Fibroblast of lung (primary cell): ENCODE measurements at regions not wholly inside any gene's neighbourhood (a gene's known extent, or its start where the extent isn't known, plus 50 kb on each side); places are given as distances from the start of the nearest gene placed in this dataset.

Experiments
- DNase-seq, 2 donors: peaks; one replicate each; pipeline versions ENCODE4 v3.0.0 to v3.0.0-alpha.2; 2010; ENCODE audit warnings: low read depth in 2 of 2
- H2AFZ ChIP-seq: 2 replicates; pipeline ENCODE4 v1.5.1; 2012; ENCODE audit warnings: low read length, control low read depth, inconsistent platforms
- H3K27ac ChIP-seq: 2 replicates; pipeline ENCODE4 v1.5.1; 2011; ENCODE audit warnings: low read length, control low read depth; ENCODE audit not compliant: insufficient read depth
- H3K27me3 ChIP-seq: 2 replicates; pipeline ENCODE4 v1.5.1; 2011; ENCODE audit warnings: mild to moderate bottlenecking, low read length; ENCODE audit not compliant: control insufficient read depth, insufficient read depth
- H3K36me3 ChIP-seq: 2 replicates; pipeline ENCODE4 v1.5.1; 2011; ENCODE audit warnings: low read length; ENCODE audit not compliant: control insufficient read depth, insufficient read depth
- H3K4me1 ChIP-seq: 2 replicates; pipeline ENCODE4 v1.5.1; 2011; ENCODE audit warnings: low read length; ENCODE audit not compliant: control insufficient read depth, insufficient read depth; ENCODE audit errors: extremely low read depth
- H3K4me2 ChIP-seq: 2 replicates; pipeline ENCODE4 v1.5.1; 2011; ENCODE audit warnings: low read length, control low read depth; ENCODE audit not compliant: insufficient read depth; ENCODE audit errors: extremely low read depth
- H3K4me3 ChIP-seq, 4 experiments: fragments of 200-600 bp in 1 of 4; sonication (generic) in 1 of 4; replicated peaks in 1 of 4; 2 replicates each; pipeline ENCODE4 v1.5.1; 2011 to 2016; ENCODE audit warnings: low read length in 4 of 4, low read depth in 3 of 4, mild to moderate bottlenecking in 3 of 4, control low read depth in 2 of 4, inconsistent platforms in 1 of 4, mixed read lengths in 1 of 4; ENCODE audit not compliant: insufficient read depth in 1 of 4; ENCODE audit errors: control extremely low read depth in 1 of 4
- H3K79me2 ChIP-seq: 2 replicates; pipeline ENCODE4 v1.5.1; 2012; ENCODE audit warnings: mild to moderate bottlenecking, low read length, inconsistent platforms; ENCODE audit not compliant: control insufficient read depth, insufficient read depth
- H3K9ac ChIP-seq: 2 replicates; pipeline ENCODE4 v1.5.1; 2011; ENCODE audit warnings: mild to moderate bottlenecking, low read length, control low read depth; ENCODE audit not compliant: insufficient read depth
- H3K9me3 ChIP-seq: 2 replicates; pipeline ENCODE4 v1.5.1; 2012; ENCODE audit warnings: low read depth, low read length; ENCODE audit not compliant: control insufficient read depth, insufficient read depth
- H4K20me1 ChIP-seq: 2 replicates; pipeline ENCODE4 v1.5.1; 2011; ENCODE audit warnings: low read length; ENCODE audit not compliant: control insufficient read depth, insufficient read depth; ENCODE audit errors: extremely low read depth
- EZH2 ChIP-seq: IDR thresholded peaks from 2 replicates; pipeline ENCODE4 v1.5.1; 2012; ENCODE audit warnings: low read length, control low read depth, mild to moderate bottlenecking; ENCODE audit errors: missing control alignments
- TF ChIP-seq, protein P1 (sequence below), 2 donors: IDR thresholded peaks in 1 of 2; conservative IDR thresholded peaks in 1 of 2; 1 replicate in 1 of 2; 2 replicates in 1 of 2; pipeline ENCODE4 v1.5.1; 2011 to 2012; ENCODE audit warnings: low read length in 2 of 2, control low read depth in 1 of 2, inconsistent platforms in 1 of 2, low read depth in 1 of 2, mild to moderate bottlenecking in 1 of 2

DNA sequence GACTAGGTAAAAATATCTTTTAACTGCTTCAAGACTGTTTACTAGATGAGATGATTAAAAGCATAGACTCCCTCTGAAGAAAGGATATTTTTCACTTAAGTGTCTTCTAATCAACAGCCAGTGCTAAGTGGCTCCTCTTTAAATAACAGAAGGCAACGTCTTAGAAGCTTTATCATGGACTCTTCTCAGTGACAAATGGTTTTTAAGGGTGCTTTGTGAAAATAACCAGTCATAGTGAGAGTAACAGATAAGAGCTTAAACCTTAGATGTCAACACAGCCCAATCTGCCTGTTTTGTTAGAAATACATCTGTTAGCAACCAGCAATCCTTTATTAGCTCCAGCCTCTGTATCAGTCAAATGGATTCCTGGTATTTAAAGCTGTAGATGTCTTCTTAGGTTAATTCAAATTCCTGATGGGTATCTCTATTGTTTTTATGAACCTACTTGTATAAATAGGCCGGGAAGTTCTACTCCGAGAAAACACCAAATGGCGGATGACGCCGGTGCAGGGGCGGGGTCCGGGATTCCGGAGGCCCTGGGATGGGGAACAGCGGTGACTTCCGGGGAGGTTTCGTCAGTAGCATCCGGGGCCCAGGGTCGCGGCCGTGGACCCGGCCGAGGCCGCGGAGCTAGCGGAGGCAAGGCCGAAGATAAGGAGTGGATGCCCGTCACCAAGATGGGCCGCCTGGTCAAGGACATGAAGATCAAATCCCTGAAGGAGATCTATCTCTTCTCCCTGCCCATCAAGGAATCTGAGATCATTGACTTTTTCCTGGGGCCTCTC lies 285.4 kb downstream of the GPR37 start:
- Histone ChIP-seq H3K4me3 (no peak overlapping the region), H3K9ac (no peak overlapping the region), H3K79me2 (no peaks in the 10 kb centered on the region), H3K4me1 (no peaks in the 10 kb centered on the region), H3K4me2 (no peak overlapping the region), H3K27ac (no peak overlapping the region), H4K20me1 (no peaks in the 10 kb centered on the region), H3K27me3 (no peaks in the 10 kb centered on the region), H2AFZ (no peak overlapping the region), H3K9me3 (no peaks in the 10 kb centered on the region), H3K36me3 (no peaks in the 10 kb centered on the region)
- no peak for DNase-seq
- TF ChIP-seq, protein P1, sequence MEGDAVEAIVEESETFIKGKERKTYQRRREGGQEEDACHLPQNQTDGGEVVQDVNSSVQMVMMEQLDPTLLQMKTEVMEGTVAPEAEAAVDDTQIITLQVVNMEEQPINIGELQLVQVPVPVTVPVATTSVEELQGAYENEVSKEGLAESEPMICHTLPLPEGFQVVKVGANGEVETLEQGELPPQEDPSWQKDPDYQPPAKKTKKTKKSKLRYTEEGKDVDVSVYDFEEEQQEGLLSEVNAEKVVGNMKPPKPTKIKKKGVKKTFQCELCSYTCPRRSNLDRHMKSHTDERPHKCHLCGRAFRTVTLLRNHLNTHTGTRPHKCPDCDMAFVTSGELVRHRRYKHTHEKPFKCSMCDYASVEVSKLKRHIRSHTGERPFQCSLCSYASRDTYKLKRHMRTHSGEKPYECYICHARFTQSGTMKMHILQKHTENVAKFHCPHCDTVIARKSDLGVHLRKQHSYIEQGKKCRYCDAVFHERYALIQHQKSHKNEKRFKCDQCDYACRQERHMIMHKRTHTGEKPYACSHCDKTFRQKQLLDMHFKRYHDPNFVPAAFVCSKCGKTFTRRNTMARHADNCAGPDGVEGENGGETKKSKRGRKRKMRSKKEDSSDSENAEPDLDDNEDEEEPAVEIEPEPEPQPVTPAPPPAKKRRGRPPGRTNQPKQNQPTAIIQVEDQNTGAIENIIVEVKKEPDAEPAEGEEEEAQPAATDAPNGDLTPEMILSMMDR (conservative IDR thresholded peaks at IDR 0.05 in 1 of 2, IDR thresholded peaks at IDR 0.05 in 1 of 2; ENCODE audit: low read depth in 1 of 2, low read length in 2 of 2) = no peak
- no peak for TF ChIP-seq EZH2

DNA sequence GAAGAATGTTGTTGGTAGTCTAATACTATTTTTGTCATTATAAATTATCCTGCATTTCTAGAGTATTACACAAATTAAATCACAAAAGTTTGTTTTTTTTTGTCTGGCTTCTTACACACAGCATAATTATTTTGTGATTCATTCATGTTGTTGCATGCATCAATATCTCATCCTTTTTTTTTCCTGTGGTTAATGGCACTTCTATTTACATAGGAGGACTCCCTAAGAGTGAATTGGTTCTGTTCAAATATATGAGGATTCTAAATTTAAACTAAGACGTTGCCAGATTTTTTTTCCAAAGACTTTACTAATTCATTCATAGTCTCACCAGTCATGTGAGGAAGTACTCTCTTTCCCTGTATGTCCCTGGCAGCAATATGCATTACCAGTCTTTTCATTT lies 303.3 kb downstream of the GPR37 start:
- Histone ChIP-seq H3K27me3 (no peaks in the 10 kb centered on the region), H3K9me3 (no peaks in the 10 kb centered on the region), H3K36me3 (no peaks in the 10 kb centered on the region), H3K4me1 (peaks cover 5% of the 10 kb centered on the region), H3K79me2 (no peaks in the 10 kb centered on the region), H2AFZ (no peak overlapping the region), H3K4me2 (no peak overlapping the region), H4K20me1 (no peaks in the 10 kb centered on the region), H3K4me3 (no peak overlapping the region), H3K27ac (no peak overlapping the region), H3K9ac (no peak overlapping the region)
- TF ChIP-seq EZH2 = no peak
- TF ChIP-seq, protein P1 (conservative IDR thresholded peaks at IDR 0.05 in 1 of 2, IDR thresholded peaks at IDR 0.05 in 1 of 2; ENCODE audit: low read depth in 1 of 2, low read length in 2 of 2) = no peak
- peak; percentile 72 to 95 for DNase-seq

DNA sequence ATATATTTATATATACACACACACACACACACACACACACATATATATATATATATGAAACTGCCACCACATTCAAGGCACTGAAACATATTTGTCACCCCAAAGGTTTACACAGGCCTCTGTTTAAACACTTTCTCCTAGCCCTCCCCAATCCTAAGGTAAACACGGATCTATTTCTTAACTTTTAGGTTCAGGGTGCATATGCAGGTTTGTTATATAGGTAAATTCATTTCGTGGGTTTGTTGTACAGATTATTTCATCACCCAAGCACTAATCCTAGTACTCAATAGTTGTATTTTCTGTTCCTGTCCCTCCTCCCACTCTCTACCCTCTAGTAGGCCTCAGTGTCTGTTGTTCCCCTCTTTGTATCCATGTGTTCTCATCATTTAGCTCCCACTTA lies 305.0 kb downstream of the GPR37 start:
- no peak overlapping the region for H3K27ac ChIP-seq
- H4K20me1 ChIP-seq = no peaks in the 10 kb centered on the region

More for the DNA sequence above, 305.0 kb downstream of the GPR37 start:
- no peak for DNase-seq
- no peaks in the 10 kb centered on the region for H3K9me3 ChIP-seq
- no peaks in the 10 kb centered on the region for H3K27me3 ChIP-seq
- H3K4me2 ChIP-seq = no peak overlapping the region
- no peak overlapping the region for H2AFZ ChIP-seq
- no peaks in the 10 kb centered on the region for H3K79me2 ChIP-seq
- H3K9ac ChIP-seq = no peak overlapping the region
- TF ChIP-seq EZH2 = no peak
- peaks cover 5% of the 10 kb centered on the region for H3K4me1 ChIP-seq
- no peaks in the 10 kb centered on the region for H3K36me3 ChIP-seq
- no peak overlapping the region for H3K4me3 ChIP-seq
